ENCODE measurements at regions not wholly inside any gene's neighbourhood (a gene's known extent, or its start where the extent isn't known, plus 50 kb on each side); places are given as distances from the start of the nearest gene placed in this dataset.

DNA sequence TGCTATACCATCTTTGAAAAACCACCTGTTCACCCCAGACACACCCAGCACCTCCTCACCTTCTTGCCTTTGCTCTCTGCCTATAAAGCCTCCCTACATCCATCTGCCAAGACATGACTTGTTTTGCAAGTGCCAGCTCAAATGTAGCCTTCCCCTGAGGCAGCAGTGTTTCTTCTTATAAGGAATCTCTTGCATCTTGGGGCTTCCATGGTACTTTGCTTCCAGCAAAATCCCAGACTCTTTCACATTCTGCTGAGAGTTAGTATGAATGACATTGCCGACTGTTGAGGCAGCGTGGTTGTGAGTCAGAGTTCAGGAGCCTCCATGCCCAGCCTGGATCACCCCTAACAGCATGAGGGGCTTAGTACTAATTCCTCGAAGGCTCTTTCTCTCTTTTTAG, 217.4 kb upstream of the RUNX1 start:
- no peak for TF ChIP-seq CTCF (IDR thresholded peaks at IDR 0.05; ENCODE audit: extremely low read depth in 1 of 2, insufficient read depth in 1 of 2, low read depth in 1 of 2, low read length in 2 of 2)
- TF ChIP-seq JUN (IDR thresholded peaks at IDR 0.05; ENCODE audit: borderline replicate concordance, insufficient read depth, insufficient read length, low read depth): no peak
- TF ChIP-seq MYC (IDR thresholded peaks at IDR 0.05; ENCODE audit: low read depth, low read length): no peak
- no peak for TF ChIP-seq POLR2AphosphoS5 (IDR thresholded peaks at IDR 0.05; ENCODE audit: insufficient read depth, low read depth, low read length)
- TF ChIP-seq EZH2 (IDR thresholded peaks at IDR 0.05; ENCODE audit: borderline replicate concordance, low read depth, low read length, severe bottlenecking): no peak
- TF ChIP-seq POLR2A (IDR thresholded peaks at IDR 0.05; ENCODE audit: low read depth, low read length): no peak
- no peak for TF ChIP-seq GATA2 (IDR thresholded peaks at IDR 0.05; ENCODE audit: insufficient read depth, insufficient read length, low read depth, low read length)
- TF ChIP-seq, protein P1, sequence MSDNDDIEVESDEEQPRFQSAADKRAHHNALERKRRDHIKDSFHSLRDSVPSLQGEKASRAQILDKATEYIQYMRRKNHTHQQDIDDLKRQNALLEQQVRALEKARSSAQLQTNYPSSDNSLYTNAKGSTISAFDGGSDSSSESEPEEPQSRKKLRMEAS (IDR thresholded peaks at IDR 0.05; ENCODE audit: insufficient read depth, insufficient read length): no peak

Measured in endothelial cell of umbilical vein (primary cell).